HCT116 (cell line): ENCODE measurements at regions not wholly inside any gene's neighbourhood (a gene's known extent, or its start where the extent isn't known, plus 50 kb on each side); places are given as distances from the start of the nearest gene placed in this dataset.
"Not testable (repeated sequence)": the region's sequence is repeated elsewhere in the genome, so short reads cannot be mapped to it uniquely, and the experiment has no call there.

Source experiments
- ATF3 ChIP-seq: IDR thresholded peaks from 2 replicates; pipeline ENCODE4 v1.6.1; 2012
- CTCF ChIP-seq, 3 experiments: fragments of 200-600 bp in 1 of 3; sonication (generic) in 1 of 3; IDR thresholded peaks in 2 of 3; conservative IDR thresholded peaks in 1 of 3; 2 replicates each; pipeline ENCODE4 v1.5.1; 2012 to 2017; ENCODE audit warnings: low read depth in 2 of 3, low read length in 2 of 3, antibody characterized with exemption in 1 of 3, borderline replicate concordance in 1 of 3, control low read depth in 1 of 3, mild to moderate bottlenecking in 1 of 3, mixed read lengths in 1 of 3, mixed run types in 1 of 3, moderate library complexity in 1 of 3; ENCODE audit not compliant: insufficient read depth in 1 of 3
- EZH2 ChIP-seq: fragments of 200-600 bp; sonication (generic); IDR thresholded peaks from 2 replicates; pipeline ENCODE4 v1.6.1; 2017; ENCODE audit warnings: antibody characterized with exemption, mixed run types
- EZH2phosphoT487 ChIP-seq: fragments of 200-600 bp; IDR thresholded peaks from 2 replicates; pipeline ENCODE4 v1.6.1; 2018; ENCODE audit warnings: antibody characterized with exemption, borderline replicate concordance
- JUND ChIP-seq: IDR thresholded peaks from 2 replicates; pipeline ENCODE4 v1.6.1; 2012
- POLR2A ChIP-seq: IDR thresholded peaks from 2 replicates; pipeline ENCODE4 v1.7.0; 2011; ENCODE audit warnings: borderline replicate concordance; ENCODE audit not compliant: insufficient read depth, insufficient read length; ENCODE audit errors: extremely low read depth
- POLR2AphosphoS5 ChIP-seq: IDR thresholded peaks from 2 replicates; pipeline ENCODE4 v1.6.1; 2011; ENCODE audit warnings: mild to moderate bottlenecking, low read depth, low read length, moderate library complexity
- RAD21 ChIP-seq: IDR thresholded peaks from 2 replicates; pipeline ENCODE4 v1.6.1; 2012; ENCODE audit warnings: low read depth, mild to moderate bottlenecking
- SIN3A ChIP-seq: IDR thresholded peaks from 2 replicates; pipeline ENCODE4 v1.6.1; 2012; ENCODE audit warnings: low read depth
- SRF ChIP-seq: IDR thresholded peaks from 2 replicates; pipeline ENCODE4 v1.6.1; 2012; ENCODE audit warnings: low read depth
- TF ChIP-seq, protein P1 (sequence below): IDR thresholded peaks from 2 replicates; pipeline ENCODE4 v1.6.1; 2012

DNA sequence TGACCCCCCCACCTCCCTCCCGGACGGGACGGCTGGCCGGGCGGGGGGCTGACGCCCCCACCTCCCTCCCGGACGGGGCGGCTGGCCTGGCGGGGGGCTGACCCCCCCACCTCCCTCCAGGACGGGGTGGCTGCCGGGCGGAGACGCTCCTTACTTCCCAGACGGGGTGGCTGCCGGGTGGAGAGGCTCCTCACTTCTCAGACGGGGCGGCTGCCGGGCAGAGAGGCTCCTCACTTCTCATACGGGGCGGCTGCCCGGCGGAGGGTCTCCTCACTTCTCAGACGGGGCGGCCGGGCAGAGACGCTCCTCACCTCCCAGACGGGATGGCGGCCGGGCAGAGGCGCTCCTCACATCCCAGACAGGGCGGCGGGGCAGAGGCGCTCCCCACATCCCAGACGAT, 84.7 kb downstream of the OR2B2 start:
- not testable (repeated sequence) for TF ChIP-seq SRF; CTCF (IDR thresholded peaks at IDR 0.05 in 2 of 3, conservative IDR thresholded peaks at IDR 0.05 in 1 of 3; ENCODE audit: borderline replicate concordance in 1 of 3, insufficient read depth in 1 of 3, low read depth in 2 of 3, low read length in 2 of 3); ATF3; POLR2AphosphoS5; POLR2A; JUND; EZH2phosphoT487; EZH2; RAD21; SIN3A
- TF ChIP-seq, protein P1, sequence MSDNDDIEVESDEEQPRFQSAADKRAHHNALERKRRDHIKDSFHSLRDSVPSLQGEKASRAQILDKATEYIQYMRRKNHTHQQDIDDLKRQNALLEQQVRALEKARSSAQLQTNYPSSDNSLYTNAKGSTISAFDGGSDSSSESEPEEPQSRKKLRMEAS = not testable (repeated sequence)
